ENCODE measurements at regions not wholly inside any gene's neighbourhood (a gene's known extent, or its start where the extent isn't known, plus 50 kb on each side); places are given as distances from the start of the nearest gene placed in this dataset.

DNA sequence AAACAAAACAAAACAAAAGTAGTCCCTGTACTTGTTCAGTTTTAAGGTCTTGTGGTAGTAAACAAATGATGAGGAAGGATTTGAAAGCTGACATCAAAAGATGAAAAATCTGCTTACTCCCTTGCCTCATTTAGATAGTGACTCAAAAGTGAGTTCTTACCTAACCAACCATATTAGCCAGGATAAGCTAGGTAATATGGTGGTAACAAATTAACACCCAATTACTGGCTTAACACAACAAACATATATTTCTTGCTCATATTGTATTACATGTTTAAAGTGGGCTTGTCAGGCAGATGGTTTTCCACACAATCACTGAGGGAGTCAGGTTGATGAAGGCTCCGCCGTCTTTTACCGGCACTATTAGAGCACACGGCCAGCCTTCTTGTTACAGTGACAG is 189.7 kb downstream of the PPARGC1A start:
- CTCF ChIA-PET = no interaction called here

DNA sequence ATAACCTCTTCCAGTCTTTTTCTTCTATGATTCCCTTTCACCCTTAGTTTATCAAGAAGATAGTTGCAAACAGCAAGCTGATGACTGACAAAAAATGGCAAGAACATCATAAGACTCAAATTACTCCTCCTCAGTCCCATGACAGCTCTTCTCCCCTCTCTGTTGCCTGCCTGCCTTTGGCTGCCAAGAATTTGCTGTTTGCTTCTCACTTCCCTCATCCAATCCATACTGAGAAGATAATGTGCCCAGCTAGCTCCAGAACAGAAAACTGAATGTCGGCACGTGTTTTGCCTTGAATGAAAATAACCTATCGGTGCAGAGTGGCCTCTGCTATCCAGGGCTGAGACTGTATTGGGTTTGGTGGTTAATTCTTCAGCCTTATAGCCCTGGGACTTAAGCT is 192.1 kb downstream of the PPARGC1A start:
- no peaks in the 10 kb centered on the region for H3K4me1 ChIP-seq (ENCODE audit: control extremely low read depth in 1 of 4, control insufficient read depth in 4 of 4, insufficient read depth in 4 of 4, low read length in 3 of 4)
- no peak overlapping the region for H3K4me3 ChIP-seq (ENCODE audit: control insufficient read depth in 1 of 7, extremely low read depth in 1 of 7, insufficient read depth in 4 of 7, low read depth in 2 of 7, low read length in 6 of 7)
- H3K27me3 ChIP-seq (replicated peaks in 2 of 5; ENCODE audit: control insufficient read depth in 4 of 5, insufficient read depth in 5 of 5, low read length in 4 of 5) = no peaks in the 10 kb centered on the region
- no peak overlapping the region for H3K27ac ChIP-seq (ENCODE audit: insufficient read depth in 1 of 2, low read depth in 1 of 2, low read length in 2 of 2, poor library complexity in 1 of 2, severe bottlenecking in 2 of 2)
- no peaks in the 10 kb centered on the region for H3K9me3 ChIP-seq (ENCODE audit: control extremely low read depth in 1 of 5, control insufficient read depth in 4 of 5, insufficient read depth in 2 of 5, low read depth in 1 of 5, low read length in 4 of 5)
- ChIA-PET POLR2A (interaction anchor here (0.5 kb wide), 1 partner anchor 664 kb away, joined by 3 read pairs; no protein-coding TSS in a partner anchor), CTCF (no interaction called here)
- 97% methylated on average over 3 of the region's 3 CpGs for WGBS (ENCODE audit: insufficient coverage)
- DNase-seq = no peak
- H3K36me3 ChIP-seq (ENCODE audit: control insufficient read depth in 4 of 4, insufficient read depth in 4 of 4, low read length in 3 of 4) = no peaks in the 10 kb centered on the region

More for the DNA sequence above, 189.7 kb downstream of the PPARGC1A start:
- Histone ChIP-seq H3K4me1 (ENCODE audit: control extremely low read depth in 1 of 4, control insufficient read depth in 4 of 4, insufficient read depth in 4 of 4, low read length in 3 of 4) (peaks cover 0 to 5% (median 2%) of the 10 kb centered on the region in 4 experiments), H3K27me3 (replicated peaks in 2 of 5; ENCODE audit: control insufficient read depth in 4 of 5, insufficient read depth in 5 of 5, low read length in 4 of 5) (no peaks in the 10 kb centered on the region), H3K27ac (ENCODE audit: insufficient read depth in 1 of 2, low read depth in 1 of 2, low read length in 2 of 2, poor library complexity in 1 of 2, severe bottlenecking in 2 of 2) (no peak overlapping the region), H3K4me3 (ENCODE audit: control insufficient read depth in 1 of 7, extremely low read depth in 1 of 7, insufficient read depth in 4 of 7, low read depth in 2 of 7, low read length in 6 of 7) (no peak overlapping the region), H3K9me3 (ENCODE audit: control extremely low read depth in 1 of 5, control insufficient read depth in 4 of 5, insufficient read depth in 2 of 5, low read depth in 1 of 5, low read length in 4 of 5) (no peaks in the 10 kb centered on the region), H3K36me3 (ENCODE audit: control insufficient read depth in 4 of 4, insufficient read depth in 4 of 4, low read length in 3 of 4) (no peaks in the 10 kb centered on the region)
- WGBS (ENCODE audit: insufficient coverage) = 93% methylated on average over 4 of the region's 4 CpGs
- DNase-seq = no peak
- POLR2A ChIA-PET = no interaction called here

DNA sequence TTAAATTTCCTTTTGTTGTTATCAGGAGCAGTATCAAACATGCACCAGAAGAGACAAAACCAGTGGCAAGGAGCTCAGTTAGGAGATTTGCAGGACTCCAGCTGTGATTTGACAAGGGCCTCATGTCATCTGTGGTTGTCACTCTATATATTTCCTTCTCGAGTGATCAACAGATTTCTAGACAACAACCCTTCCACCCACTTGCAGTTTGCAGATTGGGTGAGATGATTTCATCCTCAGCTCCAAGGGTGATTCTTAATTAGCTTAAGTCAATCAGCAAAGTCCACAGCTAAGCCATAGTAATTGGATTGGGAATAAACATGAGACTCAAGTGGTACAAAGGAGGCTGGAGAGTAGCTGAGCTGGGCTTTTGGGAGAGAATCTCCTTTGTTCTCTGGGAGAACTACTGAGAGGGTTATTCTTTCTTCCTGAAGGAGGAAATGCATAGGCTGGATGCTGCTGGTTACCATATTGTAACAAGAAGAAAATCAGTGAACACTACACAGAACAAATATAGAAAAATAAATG is 192.8 kb downstream of the PPARGC1A start:
- no peaks in the 10 kb centered on the region for H3K4me1 ChIP-seq (ENCODE audit: control extremely low read depth in 1 of 4, control insufficient read depth in 4 of 4, insufficient read depth in 4 of 4, low read length in 3 of 4)
- no peaks in the 10 kb centered on the region for H3K36me3 ChIP-seq (ENCODE audit: control insufficient read depth in 4 of 4, insufficient read depth in 4 of 4, low read length in 3 of 4)
- ChIA-PET CTCF (no interaction called here), POLR2A (no interaction called here)
- H3K27ac ChIP-seq (ENCODE audit: insufficient read depth in 1 of 2, low read depth in 1 of 2, low read length in 2 of 2, poor library complexity in 1 of 2, severe bottlenecking in 2 of 2) = no peak overlapping the region
- H3K4me3 ChIP-seq (ENCODE audit: control insufficient read depth in 1 of 7, extremely low read depth in 1 of 7, insufficient read depth in 4 of 7, low read depth in 2 of 7, low read length in 6 of 7) = no peak overlapping the region
- no peak for DNase-seq
- no peaks in the 10 kb centered on the region for H3K9me3 ChIP-seq (ENCODE audit: control extremely low read depth in 1 of 5, control insufficient read depth in 4 of 5, insufficient read depth in 2 of 5, low read depth in 1 of 5, low read length in 4 of 5)
- WGBS (ENCODE audit: insufficient coverage) = no CpG with 5 or more reads among the region's 1 CpG
- H3K27me3 ChIP-seq (replicated peaks in 2 of 5; ENCODE audit: control insufficient read depth in 4 of 5, insufficient read depth in 5 of 5, low read length in 4 of 5) = no peaks in the 10 kb centered on the region

GRCh38 chr4:23686169-23686897 is 203.5 kb downstream of the PPARGC1A start:
- DNase-seq = no peak
- Histone ChIP-seq H3K27ac (ENCODE audit: insufficient read depth in 1 of 2, low read depth in 1 of 2, low read length in 2 of 2, poor library complexity in 1 of 2, severe bottlenecking in 2 of 2) (no peak overlapping the region), H3K4me1 (ENCODE audit: control extremely low read depth in 1 of 4, control insufficient read depth in 4 of 4, insufficient read depth in 4 of 4, low read length in 3 of 4) (no peaks in the 10 kb centered on the region), H3K4me3 (ENCODE audit: control insufficient read depth in 1 of 7, extremely low read depth in 1 of 7, insufficient read depth in 4 of 7, low read depth in 2 of 7, low read length in 6 of 7) (no peak overlapping the region), H3K27me3 (replicated peaks in 2 of 5; ENCODE audit: control insufficient read depth in 4 of 5, insufficient read depth in 5 of 5, low read length in 4 of 5) (peaks cover 0 to 2% (median 0%) of the 10 kb centered on the region in 5 experiments), H3K9me3 (ENCODE audit: control extremely low read depth in 1 of 5, control insufficient read depth in 4 of 5, insufficient read depth in 2 of 5, low read depth in 1 of 5, low read length in 4 of 5) (no peaks in the 10 kb centered on the region), H3K36me3 (ENCODE audit: control insufficient read depth in 4 of 4, insufficient read depth in 4 of 4, low read length in 3 of 4) (no peaks in the 10 kb centered on the region)
- ChIA-PET POLR2A (no interaction called here), CTCF (interaction anchor here (1.0 kb wide), 1 partner anchor 33 kb away, joined by 3 read pairs; no protein-coding TSS in a partner anchor)
- WGBS (ENCODE audit: insufficient coverage) = 100% methylated on average over 3 of the region's 3 CpGs

- CTCF ChIA-PET = no interaction called here
- Histone ChIP-seq H3K27ac (ENCODE audit: insufficient read depth in 1 of 2, low read depth in 1 of 2, low read length in 2 of 2, poor library complexity in 1 of 2, severe bottlenecking in 2 of 2) (no peak overlapping the region), H3K4me1 (ENCODE audit: control extremely low read depth in 1 of 4, control insufficient read depth in 4 of 4, insufficient read depth in 4 of 4, low read length in 3 of 4) (no peaks in the 10 kb centered on the region), H3K36me3 (ENCODE audit: control insufficient read depth in 4 of 4, insufficient read depth in 4 of 4, low read length in 3 of 4) (no peaks in the 10 kb centered on the region), H3K27me3 (replicated peaks in 2 of 5; ENCODE audit: control insufficient read depth in 4 of 5, insufficient read depth in 5 of 5, low read length in 4 of 5) (peaks cover 0 to 2% (median 0%) of the 10 kb centered on the region in 5 experiments), H3K4me3 (ENCODE audit: control insufficient read depth in 1 of 7, extremely low read depth in 1 of 7, insufficient read depth in 4 of 7, low read depth in 2 of 7, low read length in 6 of 7) (no peak overlapping the region), H3K9me3 (ENCODE audit: control extremely low read depth in 1 of 5, control insufficient read depth in 4 of 5, insufficient read depth in 2 of 5, low read depth in 1 of 5, low read length in 4 of 5) (no peaks in the 10 kb centered on the region)
- 90% methylated on average over 3 of the region's 4 CpGs for WGBS (ENCODE audit: insufficient coverage)
- no peak for DNase-seq
- POLR2A ChIA-PET = no interaction called here
Observed at GRCh38 chr4:23685471-23685870, 204.4 kb downstream of the PPARGC1A start.

DNA sequence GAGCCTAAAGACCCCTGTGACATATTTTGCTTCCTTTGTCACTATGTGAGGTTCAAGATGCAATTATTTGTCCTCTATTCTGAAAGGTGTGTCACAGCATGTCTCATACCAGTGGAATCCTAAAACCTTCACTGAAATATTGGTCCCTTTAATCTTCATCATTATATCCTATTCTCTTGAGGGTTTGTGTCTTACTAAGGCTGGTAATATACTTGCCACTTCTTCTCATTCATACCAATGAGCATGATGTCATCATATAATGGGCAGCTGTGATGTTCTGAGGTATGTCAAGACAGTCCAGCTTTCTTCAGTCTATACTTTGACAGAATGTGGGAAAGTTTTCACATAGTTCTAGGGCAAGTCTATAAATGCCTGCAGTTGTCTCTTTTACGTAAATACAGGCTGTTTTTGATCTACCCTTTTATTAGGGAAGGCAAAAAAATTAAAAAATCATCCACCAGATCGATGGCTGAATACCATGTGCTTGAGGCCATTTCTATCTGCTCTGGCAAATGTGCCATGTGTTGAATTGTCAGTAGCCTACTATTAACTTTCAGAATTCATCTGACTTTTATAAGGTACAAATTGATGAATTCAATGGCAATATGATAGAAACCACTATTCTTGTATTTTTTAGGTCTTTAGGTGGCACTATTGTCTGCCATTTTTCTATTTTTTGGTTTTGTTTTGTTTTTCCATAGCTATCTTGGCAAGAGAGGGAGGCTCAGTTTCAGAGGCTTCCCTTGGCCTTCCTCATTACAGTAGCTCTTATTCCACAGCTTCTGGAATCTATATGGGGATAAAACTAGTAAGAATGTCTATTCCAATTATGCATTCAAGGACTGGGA is 209.0 kb downstream of the PPARGC1A start:
- Histone ChIP-seq H3K27ac (ENCODE audit: insufficient read depth in 1 of 2, low read depth in 1 of 2, low read length in 2 of 2, poor library complexity in 1 of 2, severe bottlenecking in 2 of 2) (no peak overlapping the region), H3K27me3 (replicated peaks in 2 of 5; ENCODE audit: control insufficient read depth in 4 of 5, insufficient read depth in 5 of 5, low read length in 4 of 5) (peaks cover 0 to 2% (median 1%) of the 10 kb centered on the region in 5 experiments), H3K36me3 (ENCODE audit: control insufficient read depth in 4 of 4, insufficient read depth in 4 of 4, low read length in 3 of 4) (no peaks in the 10 kb centered on the region), H3K9me3 (ENCODE audit: control extremely low read depth in 1 of 5, control insufficient read depth in 4 of 5, insufficient read depth in 2 of 5, low read depth in 1 of 5, low read length in 4 of 5) (no peaks in the 10 kb centered on the region), H3K4me1 (ENCODE audit: control extremely low read depth in 1 of 4, control insufficient read depth in 4 of 4, insufficient read depth in 4 of 4, low read length in 3 of 4) (no peaks in the 10 kb centered on the region), H3K4me3 (ENCODE audit: control insufficient read depth in 1 of 7, extremely low read depth in 1 of 7, insufficient read depth in 4 of 7, low read depth in 2 of 7, low read length in 6 of 7) (no peak overlapping the region)
- POLR2A ChIA-PET = no interaction called here
- DNase-seq = peak in 2 of 3 donors; percentile 1
- WGBS (ENCODE audit: insufficient coverage) = 92% methylated on average over 2 of the region's 2 CpGs
- CTCF ChIA-PET = no interaction called here

DNA sequence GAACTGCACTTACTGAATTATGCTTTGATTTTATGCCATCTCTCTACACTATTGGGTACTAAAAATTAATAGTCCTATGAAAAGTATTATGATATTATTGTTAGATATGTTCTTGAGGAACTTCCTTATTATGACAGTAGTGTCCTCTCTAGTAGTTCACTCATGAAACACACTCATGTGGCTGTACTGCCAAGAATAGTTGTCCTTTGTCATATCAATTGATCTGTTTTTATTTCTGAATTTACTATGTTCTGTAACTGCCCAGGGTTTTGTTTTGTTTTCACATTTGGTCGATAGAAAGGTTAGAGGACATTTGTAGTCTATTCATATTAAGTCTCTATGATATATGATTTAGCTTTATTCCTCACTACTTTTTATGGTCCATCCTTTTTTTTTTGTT is 215.2 kb downstream of the PPARGC1A start:
- H3K9me3 ChIP-seq (ENCODE audit: control extremely low read depth in 1 of 5, control insufficient read depth in 4 of 5, insufficient read depth in 2 of 5, low read depth in 1 of 5, low read length in 4 of 5) = peaks cover 0 to 1% (median 0%) of the 10 kb centered on the region in 5 experiments
- DNase-seq = no peak
- no peaks in the 10 kb centered on the region for H3K4me1 ChIP-seq (ENCODE audit: control extremely low read depth in 1 of 4, control insufficient read depth in 4 of 4, insufficient read depth in 4 of 4, low read length in 3 of 4)
- ChIA-PET POLR2A (no interaction called here), CTCF (no interaction called here)
- H3K4me3 ChIP-seq (ENCODE audit: control insufficient read depth in 1 of 7, extremely low read depth in 1 of 7, insufficient read depth in 4 of 7, low read depth in 2 of 7, low read length in 6 of 7) = no peak overlapping the region
- peaks cover 0 to 3% (median 0%) of the 10 kb centered on the region in 5 experiments for H3K27me3 ChIP-seq (replicated peaks in 2 of 5; ENCODE audit: control insufficient read depth in 4 of 5, insufficient read depth in 5 of 5, low read length in 4 of 5)
- no CpG with 5 or more reads among the region's 1 CpG for WGBS (ENCODE audit: insufficient coverage)
- H3K27ac ChIP-seq (ENCODE audit: insufficient read depth in 1 of 2, low read depth in 1 of 2, low read length in 2 of 2, poor library complexity in 1 of 2, severe bottlenecking in 2 of 2) = no peak overlapping the region
- no peaks in the 10 kb centered on the region for H3K36me3 ChIP-seq (ENCODE audit: control insufficient read depth in 4 of 4, insufficient read depth in 4 of 4, low read length in 3 of 4)
